GM18526 (cell line): ENCODE measurements at regions not wholly inside any gene's neighbourhood (a gene's known extent, or its start where the extent isn't known, plus 50 kb on each side); places are given as distances from the start of the nearest gene placed in this dataset.

Experiments
- POLR2A ChIP-seq: IDR thresholded peaks from 3 replicates; pipeline ENCODE4 v1.6.1; 2011; ENCODE audit not compliant: insufficient read length; ENCODE audit errors: extremely low read depth

GRCh38 chr6:12504325-12504966 lies 212.1 kb upstream of the PHACTR1 start:
- TF ChIP-seq POLR2A = no peak

- TF ChIP-seq POLR2A = no peak
These were observed 211.1 kb upstream of the PHACTR1 start for GRCh38 chr6:12505486-12505885.

- TF ChIP-seq POLR2A = no peak
These were observed 210.4 kb upstream of the PHACTR1 start for GRCh38 chr6:12506159-12506558.

- no peak for TF ChIP-seq POLR2A
These were observed 208.9 kb upstream of the PHACTR1 start for GRCh38 chr6:12507636-12508035.

GRCh38 chr6:12508553-12508952 lies 208.0 kb upstream of the PHACTR1 start:
- TF ChIP-seq POLR2A = no peak

- TF ChIP-seq POLR2A = no peak
These were observed 207.5 kb upstream of the PHACTR1 start for GRCh38 chr6:12509060-12509459.

GRCh38 chr6:12516070-12516469 lies 200.5 kb upstream of the PHACTR1 start:
- TF ChIP-seq POLR2A = no peak

- no peak for TF ChIP-seq POLR2A
These were observed 194.2 kb upstream of the PHACTR1 start for GRCh38 chr6:12522347-12522746.

GRCh38 chr6:12523726-12524125 lies 192.8 kb upstream of the PHACTR1 start:
- TF ChIP-seq POLR2A = no peak

GRCh38 chr6:12525276-12525675 lies 191.3 kb upstream of the PHACTR1 start:
- no peak for TF ChIP-seq POLR2A

- no peak for TF ChIP-seq POLR2A
These were observed 189.2 kb upstream of the PHACTR1 start for GRCh38 chr6:12527339-12527738.

- TF ChIP-seq POLR2A = no peak
These were observed 188.4 kb upstream of the PHACTR1 start for GRCh38 chr6:12528136-12528535.

- TF ChIP-seq POLR2A = no peak
These were observed 187.8 kb upstream of the PHACTR1 start for GRCh38 chr6:12528581-12529363.

- TF ChIP-seq POLR2A = no peak
These were observed 187.1 kb upstream of the PHACTR1 start for GRCh38 chr6:12529364-12530019.

GRCh38 chr6:12530345-12530744 lies 186.2 kb upstream of the PHACTR1 start:
- TF ChIP-seq POLR2A = no peak

GRCh38 chr6:12533586-12533985 lies 183.0 kb upstream of the PHACTR1 start:
- no peak for TF ChIP-seq POLR2A

- no peak for TF ChIP-seq POLR2A
These were observed 182.3 kb upstream of the PHACTR1 start for GRCh38 chr6:12534069-12534853.
